22Rv1 (cell line): ENCODE measurements at regions not wholly inside any gene's neighbourhood (a gene's known extent, or its start where the extent isn't known, plus 50 kb on each side); places are given as distances from the start of the nearest gene placed in this dataset.

ENCODE experiments used
- ZFX ChIP-seq: fragments of 450-650 bp; IDR thresholded peaks from 2 replicates; pipeline ENCODE4 v1.6.1; 2017; ENCODE audit warnings: antibody characterized with exemption, borderline replicate concordance
- TF ChIP-seq, protein P1 (sequence below): fragments of 450-650 bp; IDR thresholded peaks from 2 replicates; pipeline ENCODE4 v1.5.1; 2017; ENCODE audit warnings: mild to moderate bottlenecking

DNA sequence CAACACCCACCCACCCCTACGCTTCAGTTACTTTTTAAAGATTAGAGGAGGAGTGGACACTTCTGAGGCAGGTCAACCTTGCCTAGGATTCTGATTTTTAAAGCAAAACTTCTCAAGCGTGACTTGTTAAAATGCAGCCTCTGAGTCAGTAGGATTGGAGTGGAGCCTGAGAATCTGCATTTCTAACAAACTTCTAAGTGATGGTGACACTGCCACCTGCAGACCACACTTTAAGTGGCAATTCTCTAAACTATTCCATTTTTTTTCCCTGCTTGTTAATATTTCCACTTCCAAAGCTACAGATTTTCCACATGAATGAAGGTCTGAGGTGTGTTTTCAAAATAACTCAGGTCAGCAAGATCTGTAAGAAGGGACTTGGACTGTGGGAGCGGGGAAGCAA, 171.1 kb upstream of the CCDC150 start:
- TF ChIP-seq, protein P1, sequence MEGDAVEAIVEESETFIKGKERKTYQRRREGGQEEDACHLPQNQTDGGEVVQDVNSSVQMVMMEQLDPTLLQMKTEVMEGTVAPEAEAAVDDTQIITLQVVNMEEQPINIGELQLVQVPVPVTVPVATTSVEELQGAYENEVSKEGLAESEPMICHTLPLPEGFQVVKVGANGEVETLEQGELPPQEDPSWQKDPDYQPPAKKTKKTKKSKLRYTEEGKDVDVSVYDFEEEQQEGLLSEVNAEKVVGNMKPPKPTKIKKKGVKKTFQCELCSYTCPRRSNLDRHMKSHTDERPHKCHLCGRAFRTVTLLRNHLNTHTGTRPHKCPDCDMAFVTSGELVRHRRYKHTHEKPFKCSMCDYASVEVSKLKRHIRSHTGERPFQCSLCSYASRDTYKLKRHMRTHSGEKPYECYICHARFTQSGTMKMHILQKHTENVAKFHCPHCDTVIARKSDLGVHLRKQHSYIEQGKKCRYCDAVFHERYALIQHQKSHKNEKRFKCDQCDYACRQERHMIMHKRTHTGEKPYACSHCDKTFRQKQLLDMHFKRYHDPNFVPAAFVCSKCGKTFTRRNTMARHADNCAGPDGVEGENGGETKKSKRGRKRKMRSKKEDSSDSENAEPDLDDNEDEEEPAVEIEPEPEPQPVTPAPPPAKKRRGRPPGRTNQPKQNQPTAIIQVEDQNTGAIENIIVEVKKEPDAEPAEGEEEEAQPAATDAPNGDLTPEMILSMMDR, result peak; percentile 37; the same call in 1 of the 2 replicates
- TF ChIP-seq ZFX, result no peak
